Activated naive CD4-positive, alpha-beta T cell treated with anti-CD3 and anti-CD28 coated beads, Interleukin-2, amount 50 U/mL, for 16 hours (primary cell): ENCODE measurements at regions not wholly inside any gene's neighbourhood (a gene's known extent, or its start where the extent isn't known, plus 50 kb on each side); places are given as distances from the start of the nearest gene placed in this dataset.

Experiments used
- DNase-seq: peaks from one replicate; pipeline ENCODE4 v3.0.0-alpha.2; 2020

DNA sequence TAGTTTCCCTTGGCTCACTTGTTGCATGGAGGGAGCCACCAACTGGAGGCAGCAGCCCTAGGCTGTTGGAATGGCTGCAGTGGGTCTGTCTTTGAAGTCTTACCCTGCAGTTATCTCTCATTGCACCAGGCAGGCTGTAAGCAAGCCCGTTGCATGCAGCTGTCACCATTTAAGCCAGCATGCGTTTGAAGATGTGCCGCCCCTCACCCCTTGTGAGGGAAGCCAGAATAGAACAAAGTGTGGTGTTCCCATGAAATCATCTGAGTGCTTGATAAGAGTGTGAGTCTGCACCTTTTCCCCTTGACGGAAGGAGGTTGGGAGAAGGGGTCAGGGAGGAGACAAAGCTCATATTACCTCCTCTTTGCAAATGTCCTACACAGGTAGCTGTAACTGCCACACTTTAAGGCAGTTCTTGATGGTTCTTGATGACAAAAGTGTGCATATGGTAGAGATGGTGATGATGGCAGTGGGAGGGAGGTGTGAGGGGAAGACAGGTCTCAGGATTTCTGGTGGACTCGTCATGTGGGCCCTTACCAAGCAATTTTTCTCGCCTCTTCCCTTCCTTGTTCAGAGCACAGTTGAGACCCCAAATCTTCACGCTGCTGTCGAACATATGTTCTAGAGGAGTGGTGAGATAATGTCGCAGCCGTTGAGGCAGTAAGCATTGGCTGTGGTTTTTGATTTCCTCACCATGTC lies 191.4 kb upstream of the LEF1 start:
- no peak for DNase-seq

GRCh38 chr4:108359130-108359985 lies 190.6 kb upstream of the LEF1 start:
- peak; percentile 42 for DNase-seq

- DNase-seq: peak; percentile 26
Observed at GRCh38 chr4:108355902-108356535, 187.3 kb upstream of the LEF1 start.

DNA sequence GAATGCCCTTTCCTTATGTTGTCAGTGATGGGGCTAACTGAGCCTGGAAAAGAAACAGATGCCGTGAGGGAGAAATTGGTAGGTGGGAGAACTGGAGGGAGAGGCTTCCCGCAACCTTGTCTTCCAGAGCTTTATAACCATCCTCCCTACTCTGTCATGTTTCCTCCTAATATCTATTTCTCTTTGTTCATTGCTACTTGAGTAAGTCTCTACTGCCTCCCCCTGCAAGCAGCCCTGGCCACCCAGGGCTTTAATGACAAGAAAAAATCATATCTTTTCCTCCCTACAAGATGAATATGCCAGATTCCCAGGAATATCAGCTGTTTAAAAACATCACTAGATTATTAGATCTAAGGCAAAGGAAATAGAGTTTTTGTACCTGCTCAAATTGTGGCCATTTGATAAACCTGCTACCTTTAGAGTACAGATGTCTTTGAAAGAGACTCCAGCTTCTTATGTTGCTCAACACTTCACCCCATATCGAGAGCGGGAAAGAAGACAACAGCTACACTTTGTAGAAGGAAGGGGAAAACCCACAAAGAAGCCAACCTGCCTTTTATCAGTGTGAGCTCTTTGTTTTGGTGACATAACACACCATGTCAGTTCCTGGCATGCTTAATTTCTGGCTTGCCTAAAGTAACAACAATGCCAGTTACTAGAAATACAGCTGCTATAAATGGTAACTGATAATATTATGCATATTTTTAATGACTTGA lies 186.6 kb upstream of the LEF1 start:
- no peak for DNase-seq

- no peak for DNase-seq
Observed at GRCh38 chr4:108352664-108353308, 184.1 kb upstream of the LEF1 start.

DNA sequence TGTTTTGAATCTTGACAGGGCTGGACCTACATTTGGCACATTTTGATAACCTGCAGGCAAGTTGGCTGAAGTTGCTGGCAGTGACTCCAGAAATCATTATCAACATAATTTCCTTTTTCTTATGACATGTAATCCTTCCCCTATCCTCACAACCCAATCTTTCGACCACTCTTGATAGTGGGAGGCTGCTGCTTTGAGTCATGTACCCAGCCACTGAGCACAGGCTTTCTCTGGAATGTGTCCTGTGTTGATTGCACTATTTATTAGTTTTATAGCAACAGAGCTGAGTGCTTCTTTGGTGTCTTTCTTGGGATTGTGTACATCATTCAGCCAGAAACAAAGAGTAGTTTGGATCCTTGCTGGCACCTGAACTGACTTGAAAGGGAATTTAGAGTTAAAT lies 183.1 kb upstream of the LEF1 start:
- DNase-seq: no peak

DNA sequence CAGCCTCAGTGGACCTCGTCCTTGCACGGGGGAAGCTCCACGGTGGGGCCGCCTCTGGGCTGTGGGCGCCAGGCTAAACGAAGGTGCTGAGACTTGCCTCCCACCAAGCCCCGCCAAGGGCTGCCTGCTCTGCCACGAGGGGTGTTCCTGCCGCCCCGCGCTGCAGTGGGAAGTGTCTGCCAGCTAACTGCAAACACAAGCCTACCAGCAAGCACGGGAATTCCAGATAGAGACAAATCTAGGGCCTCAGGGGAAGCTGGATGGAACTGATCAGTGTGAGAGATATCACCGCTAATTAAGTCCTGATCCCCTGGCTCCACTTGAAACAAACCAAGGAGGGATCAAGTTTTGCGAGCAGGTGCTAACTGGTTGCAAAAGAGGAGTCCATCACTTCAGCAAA lies 181.6 kb upstream of the LEF1 start:
- DNase-seq: no peak

- no peak for DNase-seq
Observed at GRCh38 chr4:108346818-108347210, 178.1 kb upstream of the LEF1 start.

- DNase-seq: no peak
Observed at GRCh38 chr4:108345862-108346817, 177.4 kb upstream of the LEF1 start.

- DNase-seq: no peak
Observed at GRCh38 chr4:108342325-108342970, 173.7 kb upstream of the LEF1 start.

- no peak for DNase-seq
Observed at GRCh38 chr4:108337923-108338322, 169.2 kb upstream of the LEF1 start.

DNA sequence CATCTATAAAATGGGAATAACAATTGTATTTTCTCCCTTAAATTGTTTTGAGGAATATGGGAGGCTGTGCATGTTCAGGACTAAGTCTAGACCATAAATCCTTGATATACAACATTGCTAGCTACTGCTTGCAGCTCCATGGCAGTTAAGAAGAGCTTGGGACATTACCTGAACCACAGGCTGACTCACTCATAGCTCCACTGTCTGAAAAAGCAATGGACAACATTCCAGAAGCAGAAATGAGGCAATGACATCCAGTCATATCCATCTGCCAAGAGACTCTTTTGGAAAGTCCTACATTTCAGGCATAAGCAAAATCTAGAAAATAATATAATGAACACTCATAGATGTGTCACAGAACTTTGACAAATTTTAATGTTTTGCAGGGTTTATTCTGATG lies 167.3 kb upstream of the LEF1 start:
- no peak for DNase-seq

GRCh38 chr4:108335081-108335480 lies 166.3 kb upstream of the LEF1 start:
- no peak for DNase-seq

DNA sequence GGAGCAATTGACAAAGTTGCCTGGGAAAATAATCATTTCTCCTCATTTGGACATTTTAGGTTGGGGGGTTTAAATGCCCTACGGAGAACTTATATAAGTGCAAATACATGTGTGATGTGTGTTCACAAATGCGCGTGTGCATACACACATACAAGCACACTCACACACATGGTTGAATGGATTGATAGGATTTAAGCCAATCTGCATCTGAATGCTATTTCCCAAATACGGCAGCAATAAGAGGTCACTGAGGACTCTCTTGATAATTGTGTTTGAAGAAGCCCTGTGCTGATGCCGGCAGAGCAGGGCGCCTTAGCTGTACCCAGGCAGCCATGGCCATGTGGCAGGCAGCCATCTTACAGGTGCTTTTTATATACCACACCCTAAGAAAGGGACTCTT lies 165.3 kb upstream of the LEF1 start:
- DNase-seq: no peak

DNA sequence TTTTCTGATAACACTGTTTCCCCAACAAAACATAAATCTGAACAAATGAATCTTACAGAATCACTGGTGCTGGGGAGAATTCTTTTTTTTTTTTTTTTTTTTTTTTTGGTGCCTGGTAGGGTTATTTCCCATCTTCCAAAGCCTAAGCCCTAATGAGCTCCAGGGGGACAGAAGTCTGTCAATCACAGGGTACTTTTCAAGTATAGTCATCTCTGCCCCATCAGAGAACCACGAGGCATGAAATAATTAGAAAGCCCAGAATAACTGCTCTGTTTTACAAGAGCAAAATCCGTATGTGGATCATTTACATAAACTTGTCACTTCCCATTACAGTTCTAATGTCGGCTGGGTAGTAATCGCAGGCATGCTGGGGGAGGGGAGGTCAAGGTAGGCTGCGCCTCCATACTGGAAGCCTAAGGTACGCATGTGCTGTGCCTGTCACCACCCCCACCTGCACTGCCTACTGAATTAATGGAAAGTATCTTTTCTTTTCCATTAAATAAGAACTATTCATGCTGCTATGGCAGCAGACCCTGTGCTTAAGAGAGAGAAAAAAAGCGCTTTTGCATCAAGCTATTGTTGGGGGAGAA lies 164.7 kb upstream of the LEF1 start:
- no peak for DNase-seq

DNA sequence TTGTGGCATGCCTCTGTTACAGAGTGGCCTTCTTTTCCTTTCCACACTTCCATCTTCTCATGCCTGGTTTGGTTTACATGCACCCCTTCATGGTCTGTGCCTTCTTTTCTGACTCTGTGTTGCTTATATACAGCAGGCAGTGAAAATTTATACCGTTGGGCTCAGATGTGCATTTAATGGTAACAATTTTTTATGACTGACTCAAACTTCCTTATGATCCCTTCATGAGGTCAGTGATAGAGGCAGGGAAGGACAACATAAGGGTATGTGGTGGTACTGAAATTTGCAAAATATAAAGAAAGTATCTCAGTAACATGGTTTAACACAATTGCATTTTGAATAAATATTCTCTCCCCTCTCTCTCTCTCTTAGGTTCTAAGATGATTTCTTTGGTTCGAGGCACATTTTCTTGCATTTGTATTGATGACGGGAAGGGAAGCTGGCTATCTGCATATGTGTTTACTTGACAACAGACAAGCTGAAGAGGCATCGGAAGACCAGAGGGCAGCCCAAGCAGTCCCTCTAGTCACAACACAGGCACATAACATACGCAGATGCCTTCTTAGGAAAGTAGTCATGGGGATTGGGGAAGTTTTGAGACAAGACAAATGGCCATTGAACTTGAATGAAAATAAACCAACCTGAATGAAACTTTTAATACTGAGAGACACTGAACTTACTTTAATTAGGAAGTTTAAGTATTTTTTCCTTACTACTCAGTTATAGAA lies 163.3 kb upstream of the LEF1 start:
- no peak for DNase-seq

GRCh38 chr4:108328383-108328732 lies 159.6 kb upstream of the LEF1 start:
- no peak for DNase-seq

- DNase-seq: no peak
Observed at GRCh38 chr4:108327642-108328382, 159.1 kb upstream of the LEF1 start.

DNA sequence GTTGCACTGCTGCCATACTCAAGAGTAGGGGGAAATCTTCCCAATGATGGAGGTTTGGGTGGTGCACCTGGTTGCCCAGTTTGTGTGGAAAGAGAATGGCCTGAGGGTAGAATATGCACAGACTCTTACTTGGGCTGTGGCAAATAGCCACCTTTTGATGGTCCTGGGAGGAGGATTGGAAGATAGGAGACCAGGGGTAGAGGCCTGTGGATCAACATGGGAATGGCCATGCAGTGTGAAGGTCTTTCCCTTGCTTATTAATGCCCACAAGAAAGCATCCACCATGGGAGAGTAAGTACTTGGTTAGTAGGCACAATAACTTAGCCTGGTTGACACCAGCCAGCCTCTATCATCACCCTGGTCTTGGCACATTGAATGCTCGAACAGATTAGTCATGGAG lies 156.8 kb upstream of the LEF1 start:
- DNase-seq: no peak
